ENCODE measurements at regions not wholly inside any gene's neighbourhood (a gene's known extent, or its start where the extent isn't known, plus 50 kb on each side); places are given as distances from the start of the nearest gene placed in this dataset.

DNA sequence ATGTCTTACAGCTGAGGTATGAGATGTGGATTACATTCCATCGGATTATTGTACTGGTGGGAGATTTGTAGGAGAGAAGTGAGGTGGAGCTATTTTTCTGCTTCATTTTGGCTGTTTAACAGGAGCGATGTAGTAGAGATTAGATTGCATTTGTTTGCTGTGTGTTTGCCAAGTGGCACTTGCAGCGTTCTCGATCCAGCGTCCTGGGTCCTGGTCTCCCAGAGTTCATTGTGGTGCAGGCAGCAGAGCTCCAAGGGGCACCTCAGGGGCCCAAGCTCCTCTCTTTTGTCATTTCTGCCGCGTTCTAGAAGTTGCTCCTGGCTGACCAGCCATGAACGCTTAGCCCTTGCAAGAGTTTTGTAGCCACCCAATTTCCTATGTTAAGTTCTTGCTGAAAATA is 210.1 kb upstream of the APCDD1 start:
- TF ChIP-seq, protein P1, sequence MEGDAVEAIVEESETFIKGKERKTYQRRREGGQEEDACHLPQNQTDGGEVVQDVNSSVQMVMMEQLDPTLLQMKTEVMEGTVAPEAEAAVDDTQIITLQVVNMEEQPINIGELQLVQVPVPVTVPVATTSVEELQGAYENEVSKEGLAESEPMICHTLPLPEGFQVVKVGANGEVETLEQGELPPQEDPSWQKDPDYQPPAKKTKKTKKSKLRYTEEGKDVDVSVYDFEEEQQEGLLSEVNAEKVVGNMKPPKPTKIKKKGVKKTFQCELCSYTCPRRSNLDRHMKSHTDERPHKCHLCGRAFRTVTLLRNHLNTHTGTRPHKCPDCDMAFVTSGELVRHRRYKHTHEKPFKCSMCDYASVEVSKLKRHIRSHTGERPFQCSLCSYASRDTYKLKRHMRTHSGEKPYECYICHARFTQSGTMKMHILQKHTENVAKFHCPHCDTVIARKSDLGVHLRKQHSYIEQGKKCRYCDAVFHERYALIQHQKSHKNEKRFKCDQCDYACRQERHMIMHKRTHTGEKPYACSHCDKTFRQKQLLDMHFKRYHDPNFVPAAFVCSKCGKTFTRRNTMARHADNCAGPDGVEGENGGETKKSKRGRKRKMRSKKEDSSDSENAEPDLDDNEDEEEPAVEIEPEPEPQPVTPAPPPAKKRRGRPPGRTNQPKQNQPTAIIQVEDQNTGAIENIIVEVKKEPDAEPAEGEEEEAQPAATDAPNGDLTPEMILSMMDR (IDR thresholded peaks at IDR 0.05), result no peak
- TF ChIP-seq POLR2A (IDR thresholded peaks at IDR 0.05), result no peak
